Kidney (tissue), 13 donors: ENCODE measurements at regions not wholly inside any gene's neighbourhood (a gene's known extent, or its start where the extent isn't known, plus 50 kb on each side); places are given as distances from the start of the nearest gene placed in this dataset.

Experiments
- DNase-seq, 5 donors: peaks; one replicate each; pipeline ENCODE4 v3.0.0-alpha.2; 2013 to 2020
- FAIRE-seq: peaks from 2 replicates; lab custom pipeline; 2012; peaks lifted over from hg19 to GRCh38; lab: Jason Lieb, UNC
- H3K27ac ChIP-seq, 2 donors: one replicate each; pipeline ENCODE4 v1.7.0; 2013; ENCODE audit warnings: low read depth in 2 of 2, low read length in 2 of 2, inconsistent platforms in 1 of 2
- H3K27me3 ChIP-seq: one replicate; pipeline ENCODE4 v1.7.1; 2013; ENCODE audit warnings: low read length, inconsistent platforms; ENCODE audit not compliant: control insufficient read depth, insufficient read depth
- H3K36me3 ChIP-seq, 3 donors: one replicate each; pipeline versions ENCODE4 v1.7.0 to v1.7.1; 2013; ENCODE audit warnings: low read length in 3 of 3, control low read depth in 1 of 3, inconsistent platforms in 1 of 3; ENCODE audit not compliant: insufficient read depth in 3 of 3, control insufficient read depth in 2 of 3
- H3K4me1 ChIP-seq, 3 donors: one replicate each; pipeline versions ENCODE4 v1.7.0 to v1.7.1; 2013; ENCODE audit warnings: low read length in 3 of 3, inconsistent platforms in 1 of 3, low read depth in 1 of 3; ENCODE audit not compliant: control insufficient read depth in 2 of 3, insufficient read depth in 2 of 3
- H3K4me3 ChIP-seq, 3 donors: one replicate each; pipeline versions ENCODE4 v1.7.0 to v1.8.1; 2013; ENCODE audit warnings: low read length in 3 of 3, control low read depth in 1 of 3, inconsistent platforms in 1 of 3
- H3K9ac ChIP-seq, 3 donors: one replicate each; pipeline versions ENCODE4 v1.7.0 to v1.7.1; 2013; ENCODE audit warnings: low read length in 3 of 3, control low read depth in 1 of 3, inconsistent platforms in 1 of 3
- H3K9me3 ChIP-seq, 3 donors: one replicate each; pipeline versions ENCODE4 v1.7.0 to v1.7.1; 2013; ENCODE audit warnings: low read length in 3 of 3, control low read depth in 1 of 3, inconsistent platforms in 1 of 3; ENCODE audit not compliant: control insufficient read depth in 2 of 3, insufficient read depth in 1 of 3
- intact Hi-C: fragments of 100-400 bp; cut with DNase I; formaldehyde crosslinking; loops from one replicate; pipeline ENCODE4 v1.11.1; 2022
- TF ChIP-seq, protein P1 (sequence below): IDR thresholded peaks from 3 replicates; pipeline ENCODE4 v1.5.1; 2012; ENCODE audit warnings: mild to moderate bottlenecking, moderate library complexity, borderline replicate concordance; ENCODE audit not compliant: insufficient read depth; ENCODE audit errors: extremely low read depth
- donor health status: control.
- donor health status: control.
- donor health status: control.
- donor health status: control.
- donor health status: control.
- donor health status: DM: yes; HTN: yes; CAD: no.
- donor health status: Normal renal cell carcinoma (clear cell type).

DNA sequence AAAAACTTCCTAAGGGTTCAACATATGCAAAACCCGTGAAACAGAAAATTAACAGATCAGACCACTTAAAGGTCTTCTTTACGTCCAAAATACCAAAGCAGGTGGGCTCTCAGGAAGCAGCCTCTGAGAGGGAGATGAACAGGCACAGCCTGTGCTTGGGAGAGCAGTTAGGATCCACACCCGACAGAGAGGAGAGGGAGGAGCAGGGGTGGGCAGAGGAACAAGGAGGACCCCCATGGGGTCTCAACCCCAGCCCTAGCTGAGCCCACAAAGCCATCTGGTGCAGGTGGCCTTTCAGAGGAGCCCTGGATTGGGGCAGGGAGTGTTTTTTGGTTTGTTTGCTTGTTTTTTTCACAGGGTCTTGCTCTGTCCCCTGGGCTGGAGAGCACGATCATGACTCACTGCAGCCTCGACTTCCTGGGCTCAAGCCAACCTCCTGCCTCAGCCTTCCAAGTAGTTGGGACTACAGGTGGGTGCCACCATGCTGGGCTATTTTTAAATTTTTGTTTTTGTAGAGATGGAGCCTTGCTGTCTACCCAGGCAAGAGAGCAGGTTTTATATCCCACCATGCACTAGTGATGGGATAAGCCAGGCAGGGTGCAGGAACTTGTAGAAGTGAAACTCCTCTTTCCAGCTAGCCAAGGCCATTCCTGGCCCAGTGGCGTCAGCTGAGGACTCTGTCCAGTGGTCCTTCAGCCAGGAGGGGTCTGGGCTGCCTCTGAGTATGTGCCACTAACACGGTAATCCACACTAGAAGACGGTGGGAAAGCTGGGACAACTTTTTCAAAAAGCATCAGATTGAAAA lies 154.1 kb upstream of the HDAC4 start:
- no peaks in the 10 kb centered on the region for H3K36me3 ChIP-seq
- H3K4me3 ChIP-seq: no peak overlapping the region
- FAIRE-seq (no peak), DNase-seq (peak in 1 of 5 donors; percentile 24)
- intact Hi-C loops: no loop called here
- no peak overlapping the region for H3K27ac ChIP-seq
- TF ChIP-seq, protein P1, sequence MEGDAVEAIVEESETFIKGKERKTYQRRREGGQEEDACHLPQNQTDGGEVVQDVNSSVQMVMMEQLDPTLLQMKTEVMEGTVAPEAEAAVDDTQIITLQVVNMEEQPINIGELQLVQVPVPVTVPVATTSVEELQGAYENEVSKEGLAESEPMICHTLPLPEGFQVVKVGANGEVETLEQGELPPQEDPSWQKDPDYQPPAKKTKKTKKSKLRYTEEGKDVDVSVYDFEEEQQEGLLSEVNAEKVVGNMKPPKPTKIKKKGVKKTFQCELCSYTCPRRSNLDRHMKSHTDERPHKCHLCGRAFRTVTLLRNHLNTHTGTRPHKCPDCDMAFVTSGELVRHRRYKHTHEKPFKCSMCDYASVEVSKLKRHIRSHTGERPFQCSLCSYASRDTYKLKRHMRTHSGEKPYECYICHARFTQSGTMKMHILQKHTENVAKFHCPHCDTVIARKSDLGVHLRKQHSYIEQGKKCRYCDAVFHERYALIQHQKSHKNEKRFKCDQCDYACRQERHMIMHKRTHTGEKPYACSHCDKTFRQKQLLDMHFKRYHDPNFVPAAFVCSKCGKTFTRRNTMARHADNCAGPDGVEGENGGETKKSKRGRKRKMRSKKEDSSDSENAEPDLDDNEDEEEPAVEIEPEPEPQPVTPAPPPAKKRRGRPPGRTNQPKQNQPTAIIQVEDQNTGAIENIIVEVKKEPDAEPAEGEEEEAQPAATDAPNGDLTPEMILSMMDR: no peak
- H3K27me3 ChIP-seq: no peaks in the 10 kb centered on the region
- H3K4me1 ChIP-seq: no peaks in the 10 kb centered on the region
- no peaks in the 10 kb centered on the region for H3K9me3 ChIP-seq
- no peak overlapping the region for H3K9ac ChIP-seq

DNA sequence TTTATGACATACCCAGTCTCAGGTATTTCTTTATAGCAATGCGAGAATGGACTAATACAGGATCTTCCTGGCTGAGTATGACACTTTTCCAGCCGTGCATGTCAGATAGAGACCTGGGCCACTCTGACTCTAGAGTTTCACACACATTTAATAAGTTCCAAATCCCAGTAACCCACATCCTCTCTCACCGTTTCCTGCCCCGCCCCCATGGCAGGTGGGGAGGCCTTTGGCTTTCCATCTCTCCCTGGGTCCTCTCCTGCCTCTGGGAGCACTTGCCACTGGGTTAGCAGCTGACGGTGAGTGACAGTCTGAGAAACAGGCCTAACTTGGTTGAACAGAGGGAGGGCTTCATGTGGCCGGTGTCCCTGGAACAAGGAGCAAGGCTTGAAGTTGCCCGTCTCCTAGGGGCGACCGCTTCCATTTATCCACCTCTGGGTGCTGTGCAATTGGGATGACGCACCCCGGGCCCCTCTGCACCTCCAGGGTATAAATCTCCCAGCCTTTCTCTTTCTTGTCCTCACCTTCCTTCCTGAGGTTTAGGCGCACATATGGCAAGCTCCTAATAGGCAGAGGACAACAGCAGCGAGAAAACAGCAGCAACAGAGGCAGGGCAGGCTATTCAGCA lies 152.7 kb upstream of the HDAC4 start:
- TF ChIP-seq, protein P1: no peak
- Histone ChIP-seq H3K36me3 (no peaks in the 10 kb centered on the region), H3K27me3 (no peaks in the 10 kb centered on the region), H3K4me3 (no peak overlapping the region), H3K27ac (no peak overlapping the region), H3K9me3 (no peaks in the 10 kb centered on the region), H3K9ac (no peak overlapping the region), H3K4me1 (no peaks in the 10 kb centered on the region)
- intact Hi-C loops: no loop called here
- peak in 1 of 5 donors; percentile 18 for DNase-seq
- FAIRE-seq: no peak

DNA sequence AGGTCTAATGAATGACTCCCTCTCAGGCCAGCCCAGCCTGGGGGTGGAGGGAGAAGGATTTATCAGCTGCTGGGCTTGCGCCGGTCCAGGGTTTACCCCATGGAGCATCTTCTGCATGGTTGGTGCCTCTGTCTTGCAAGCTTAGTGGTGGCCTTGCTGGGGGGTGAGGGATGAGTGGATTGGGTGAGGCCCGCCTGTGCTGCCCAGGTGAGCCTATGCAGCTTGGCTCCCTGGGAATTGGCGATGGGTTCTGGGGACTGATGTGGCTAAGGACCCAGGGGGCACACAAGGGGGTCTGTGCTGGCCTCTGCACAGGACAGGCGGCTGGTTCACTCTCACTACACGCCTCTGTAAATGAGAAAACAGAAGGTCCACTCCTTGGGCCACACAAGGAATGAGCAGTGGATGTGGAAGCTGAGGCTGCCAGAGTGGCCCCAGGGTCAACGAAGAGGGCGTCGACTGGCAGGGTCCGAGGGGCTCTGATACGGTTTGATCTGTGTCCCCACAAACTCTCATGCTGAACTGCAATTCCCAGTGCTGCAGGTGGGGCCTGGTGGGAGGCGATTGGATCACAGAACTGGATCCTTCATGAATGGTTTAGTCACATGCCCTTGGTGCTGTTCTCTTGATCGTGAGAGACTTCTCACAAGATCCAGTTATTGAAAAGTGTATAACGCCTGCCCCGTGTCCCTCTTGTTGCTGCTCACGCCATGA lies 151.6 kb upstream of the HDAC4 start:
- DNase-seq (peak in 1 of 5 donors; percentile 28), FAIRE-seq (no peak)
- H3K9me3 ChIP-seq: no peaks in the 10 kb centered on the region
- intact Hi-C loops: no loop called here
- no peak overlapping the region for H3K4me3 ChIP-seq
- no peaks in the 10 kb centered on the region for H3K4me1 ChIP-seq
- H3K9ac ChIP-seq: no peak overlapping the region
- H3K36me3 ChIP-seq: no peaks in the 10 kb centered on the region
- TF ChIP-seq, protein P1: no peak
- no peak overlapping the region for H3K27ac ChIP-seq
- H3K27me3 ChIP-seq: no peaks in the 10 kb centered on the region
